GM19025 (cell line): ENCODE measurements at regions not wholly inside any gene's neighbourhood (a gene's known extent, or its start where the extent isn't known, plus 50 kb on each side); places are given as distances from the start of the nearest gene placed in this dataset.

ENCODE experiments used
- ATAC-seq: cut with Tn5 transposase; IDR thresholded peaks from one replicate; pipeline ENCODE4 v1.9.1; 2021; ENCODE audit warnings: mild to moderate bottlenecking, low read depth, moderate library complexity; ENCODE audit not compliant: unreplicated experiment

DNA sequence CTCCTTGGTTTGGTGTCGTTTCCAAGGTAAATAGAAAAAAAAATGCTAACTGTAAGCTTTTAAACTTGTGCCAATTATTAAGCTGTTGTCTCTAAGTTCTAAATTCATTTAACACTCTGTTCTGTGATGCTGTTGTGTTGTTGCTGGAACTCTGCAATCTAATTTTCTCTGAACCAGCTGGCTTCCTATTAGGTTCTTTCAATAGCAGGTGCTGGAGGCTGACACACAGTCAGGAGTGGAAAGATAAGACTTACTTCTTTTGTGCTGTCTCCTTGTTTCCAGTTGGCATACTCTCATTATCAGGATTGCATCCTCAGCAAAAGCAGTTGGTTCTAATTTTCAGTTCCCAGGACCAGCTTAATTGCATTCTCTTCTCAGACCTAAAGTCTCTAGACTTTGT, 1252.6 kb upstream of the NUDT12 start:
- no peak for ATAC-seq

GRCh38 chr5:104800440-104801048, 1238.0 kb upstream of the NUDT12 start:
- ATAC-seq: no peak

DNA sequence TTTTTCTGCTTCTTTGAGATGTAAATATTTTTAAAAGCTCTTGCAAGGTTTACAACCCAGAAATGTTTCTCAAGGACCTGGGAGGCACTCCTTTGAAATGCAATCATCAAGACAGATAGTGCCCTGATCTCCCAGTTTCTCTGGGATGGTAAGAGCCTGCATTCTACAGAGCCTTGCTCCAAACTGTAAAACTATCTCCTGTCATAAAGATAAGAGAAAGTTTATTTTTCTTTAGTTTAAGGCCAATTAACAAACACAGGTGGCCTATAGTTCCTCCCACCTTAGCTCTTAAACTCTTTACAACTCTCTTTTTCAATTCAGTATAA, 1231.1 kb upstream of the NUDT12 start:
- no peak for ATAC-seq

DNA sequence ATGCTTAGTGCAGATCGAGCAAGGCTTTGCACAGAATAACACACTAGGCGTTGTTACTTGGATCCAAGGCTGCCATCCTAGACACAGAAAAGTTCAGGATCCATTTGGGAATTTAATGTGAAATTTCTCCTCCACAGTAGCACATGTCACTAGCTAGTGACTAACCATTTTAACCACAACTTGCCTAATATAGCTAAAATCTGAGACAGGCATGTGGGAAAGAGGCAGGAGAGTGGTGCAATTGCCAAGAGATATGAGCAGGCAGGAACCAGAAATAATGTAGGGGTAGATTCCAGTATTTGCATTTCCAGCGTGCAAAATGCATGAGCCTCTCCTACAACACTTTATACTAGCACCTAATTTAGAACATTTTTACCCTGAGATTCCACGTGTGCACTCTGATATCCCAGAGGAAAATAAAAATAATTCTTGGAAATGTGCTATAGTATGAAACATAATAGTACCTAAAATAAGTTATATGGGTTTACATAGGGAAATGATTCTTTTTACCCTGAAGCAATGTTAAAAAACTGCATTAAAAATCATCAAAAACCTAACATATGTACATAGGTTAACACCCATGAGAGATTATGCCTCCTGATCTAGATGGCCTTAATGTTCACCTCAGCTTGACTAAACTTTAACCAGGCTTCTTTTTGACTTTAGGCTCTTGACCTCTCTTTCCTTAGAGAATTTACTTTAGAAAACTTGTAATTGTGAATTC, 1230.6 kb upstream of the NUDT12 start:
- no peak for ATAC-seq

DNA sequence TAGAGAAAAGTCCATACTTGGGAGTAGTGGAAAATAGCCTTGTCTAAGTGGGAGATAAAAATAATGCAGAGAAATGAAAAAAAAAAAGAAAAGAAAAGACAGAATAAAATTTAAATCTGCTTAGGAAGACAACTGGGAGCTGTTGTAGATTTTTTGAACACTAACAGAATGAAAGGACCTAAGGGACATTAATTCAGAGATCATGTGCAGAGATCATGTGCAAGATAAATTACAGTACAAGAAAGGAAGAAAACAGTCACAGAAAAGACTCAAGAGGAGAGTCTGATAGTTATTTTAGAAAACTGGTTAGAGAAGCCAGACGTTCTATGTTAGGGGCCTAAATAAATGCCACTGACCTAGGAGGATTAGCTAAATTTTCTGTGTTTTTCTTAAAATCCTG, 1226.8 kb upstream of the NUDT12 start:
- ATAC-seq: no peak

DNA sequence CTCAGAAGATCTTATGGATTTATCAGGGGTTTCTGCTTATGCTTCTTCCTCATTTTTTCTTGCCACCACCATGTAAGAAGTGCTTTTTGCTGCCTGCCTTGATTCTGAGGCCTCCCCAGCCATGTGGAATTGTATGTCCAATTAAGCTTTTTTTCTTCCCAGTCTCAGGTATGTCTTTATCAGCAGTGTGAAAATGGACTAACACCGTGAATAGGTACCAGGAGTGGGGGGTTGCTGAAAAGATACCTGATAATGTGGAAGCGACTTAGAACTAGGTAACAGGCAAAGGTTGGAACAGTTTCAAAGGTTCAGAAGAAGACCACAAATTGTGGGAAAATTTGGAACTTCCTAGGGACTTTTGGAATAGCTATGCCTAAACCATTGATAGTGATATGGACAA, 1222.5 kb upstream of the NUDT12 start:
- ATAC-seq: no peak

GRCh38 chr5:104774372-104774771, 1211.8 kb upstream of the NUDT12 start:
- ATAC-seq: no peak

- ATAC-seq: no peak
These were observed 1201.6 kb upstream of the NUDT12 start for GRCh38 chr5:104764197-104764596.

- no peak for ATAC-seq
These were observed 1200.6 kb upstream of the NUDT12 start for GRCh38 chr5:104763216-104763615.

- ATAC-seq: no peak
These were observed 1195.3 kb upstream of the NUDT12 start for GRCh38 chr5:104757915-104758314.

- ATAC-seq: no peak
These were observed 1193.2 kb upstream of the NUDT12 start for GRCh38 chr5:104755806-104756205.

DNA sequence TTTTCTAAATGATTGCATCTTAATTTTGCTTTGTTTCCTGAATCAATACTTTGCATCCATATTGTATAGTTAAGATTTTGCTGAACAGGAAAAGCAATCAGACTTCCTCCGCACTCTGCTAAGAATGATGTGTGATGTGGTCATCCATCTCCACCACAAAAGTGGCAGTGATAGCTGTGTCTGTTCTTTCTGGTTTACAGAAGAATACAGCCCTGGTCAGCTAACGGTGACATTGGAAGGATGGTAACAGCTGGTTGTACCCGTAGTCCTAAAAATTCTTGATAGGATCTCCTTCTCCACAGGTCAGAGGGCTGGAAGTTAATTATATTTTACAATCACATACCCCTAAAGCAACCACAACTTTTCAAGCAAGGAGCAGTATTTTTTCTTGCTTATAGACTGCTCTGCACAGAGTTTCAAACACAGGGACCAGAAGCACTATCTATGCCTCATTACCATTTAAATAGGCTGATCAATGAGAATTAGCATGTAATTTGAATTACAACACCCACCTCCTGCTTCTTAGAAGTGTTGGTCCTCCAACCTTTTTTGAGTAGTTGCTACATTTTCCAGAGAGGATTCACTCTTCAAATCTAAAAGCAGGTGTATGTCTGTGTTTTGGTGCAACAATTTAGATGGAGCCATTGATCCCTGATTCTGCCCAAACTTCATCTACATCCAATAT, 1191.9 kb upstream of the NUDT12 start:
- ATAC-seq: no peak

DNA sequence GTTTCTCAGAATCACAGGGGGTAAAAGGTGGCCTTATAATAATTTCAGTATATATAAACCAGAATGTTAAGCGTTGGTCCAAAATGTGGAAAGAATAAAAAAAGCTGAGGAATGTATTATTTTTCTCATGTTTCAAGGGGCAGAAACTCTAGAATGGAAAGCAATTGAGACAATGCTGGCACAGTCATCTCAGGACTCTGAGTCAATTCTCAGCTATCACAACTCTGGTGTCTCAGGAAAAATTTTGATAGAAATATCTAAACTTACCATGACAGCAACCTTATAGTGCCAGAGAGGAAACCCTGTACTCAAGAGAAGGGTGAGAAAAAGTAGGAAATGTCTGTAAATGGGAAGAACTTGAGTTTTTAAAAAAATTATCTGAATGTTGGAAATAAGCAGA, 1189.4 kb upstream of the NUDT12 start:
- ATAC-seq: no peak

- no peak for ATAC-seq
These were observed 1177.3 kb upstream of the NUDT12 start for GRCh38 chr5:104739905-104740304.

- no peak for ATAC-seq
These were observed 1176.9 kb upstream of the NUDT12 start for GRCh38 chr5:104739503-104739902.

DNA sequence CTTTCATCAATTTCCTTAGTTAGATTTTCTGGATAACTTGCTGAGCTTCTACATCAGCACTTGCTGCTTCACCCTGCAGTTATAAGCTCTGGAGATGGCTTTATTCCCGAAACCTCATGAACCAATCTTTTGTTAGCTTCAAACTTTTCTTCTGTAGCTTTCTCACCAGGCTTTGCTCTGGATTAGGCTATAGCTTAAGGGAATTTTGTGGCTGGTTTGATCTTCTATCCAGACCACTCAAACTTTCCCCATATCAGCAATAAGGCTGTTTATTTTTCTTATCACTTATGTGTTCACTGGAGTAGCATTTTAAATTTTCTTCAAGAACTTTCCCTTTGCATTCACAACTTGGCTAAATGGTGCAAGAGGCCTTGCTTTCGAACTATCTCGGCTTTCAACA, 1173.5 kb upstream of the NUDT12 start:
- ATAC-seq: no peak

GRCh38 chr5:104734046-104734445, 1171.5 kb upstream of the NUDT12 start:
- ATAC-seq: no peak

DNA sequence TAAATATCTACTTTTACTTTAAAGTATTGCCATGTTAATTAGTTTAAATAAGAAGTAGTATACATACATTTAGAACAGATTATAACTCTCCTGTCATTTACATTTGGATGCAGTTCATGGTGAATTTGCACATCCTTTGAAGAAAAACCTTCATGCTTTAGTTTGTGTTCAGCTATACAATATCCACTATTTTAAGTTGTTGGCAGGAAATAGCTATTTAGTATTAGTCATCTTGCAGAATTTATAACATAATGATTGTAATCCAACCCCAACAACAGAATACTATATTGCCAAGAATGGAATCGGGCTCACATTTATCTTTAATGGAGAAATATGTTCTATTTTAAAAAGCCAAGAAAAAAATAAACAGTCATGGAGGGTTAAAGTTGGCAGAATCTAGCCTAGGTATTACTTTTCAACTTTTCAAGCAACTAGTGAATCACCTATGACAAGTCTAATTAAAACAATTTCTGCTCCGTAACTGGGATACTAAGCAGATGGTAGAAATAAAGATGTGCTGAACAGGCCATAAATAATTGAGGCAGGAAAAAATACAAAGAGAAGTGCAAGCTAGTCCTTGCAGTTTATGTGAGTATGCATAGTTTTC, 1170.6 kb upstream of the NUDT12 start:
- no peak for ATAC-seq

DNA sequence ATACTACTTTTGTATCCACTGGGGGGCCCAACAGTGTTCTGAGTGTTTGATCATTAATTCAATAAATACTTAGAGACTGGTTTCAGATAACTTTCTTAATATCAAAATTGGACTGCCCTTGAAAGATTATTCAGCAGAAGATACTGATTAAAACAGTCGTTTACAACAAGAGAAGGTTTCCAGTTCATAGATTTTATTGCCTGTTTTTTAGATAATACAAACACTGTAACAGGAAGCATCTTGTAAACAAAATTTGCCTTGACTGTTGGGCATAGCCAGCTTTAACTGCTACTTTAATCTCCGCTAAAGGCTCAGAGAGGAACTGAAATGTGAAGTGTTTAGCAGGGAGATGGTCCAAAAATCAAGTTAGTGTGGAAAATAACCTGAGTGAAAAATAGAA, 1168.7 kb upstream of the NUDT12 start:
- no peak for ATAC-seq

DNA sequence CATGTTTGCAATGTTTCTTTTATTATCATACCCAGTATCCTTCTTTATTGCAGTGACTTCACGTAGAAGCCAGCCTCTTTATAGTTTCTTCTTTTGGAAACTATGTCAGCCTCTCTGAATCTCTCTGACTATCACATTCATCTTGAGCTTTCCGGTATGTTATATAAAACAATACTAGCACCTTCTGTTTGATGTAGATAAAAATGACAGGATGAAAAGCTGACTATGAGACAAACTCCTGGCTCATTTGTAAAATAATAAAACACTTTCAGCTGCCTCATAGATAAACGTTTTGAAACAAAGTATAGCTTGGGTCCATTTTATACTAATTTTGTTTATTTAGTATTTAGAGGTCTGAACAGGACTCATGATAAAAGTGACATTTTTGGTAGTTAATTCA, 1145.4 kb upstream of the NUDT12 start:
- no peak for ATAC-seq

DNA sequence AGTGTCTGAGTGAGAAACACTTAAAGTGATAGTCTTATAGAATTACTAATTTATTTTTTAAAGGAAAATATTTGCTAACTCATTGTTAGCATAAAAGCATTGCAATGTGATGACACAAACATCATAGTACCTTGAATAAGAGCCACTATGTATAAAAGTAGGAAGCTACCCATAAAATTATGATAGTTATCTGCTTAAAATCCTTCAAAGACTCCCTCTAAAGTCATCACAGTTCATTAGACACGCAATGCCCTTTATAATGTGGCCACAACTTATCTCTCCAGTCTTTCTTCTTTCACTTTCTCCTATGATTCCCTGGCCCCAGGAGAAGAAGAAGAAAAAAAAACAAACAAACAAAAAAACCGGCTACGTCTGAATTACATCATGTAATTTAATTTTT, 1144.0 kb upstream of the NUDT12 start:
- ATAC-seq: no peak

GRCh38 chr5:104702212-104702611, 1139.6 kb upstream of the NUDT12 start:
- no peak for ATAC-seq
